HEK293 (cell line): ENCODE measurements at regions not wholly inside any gene's neighbourhood (a gene's known extent, or its start where the extent isn't known, plus 50 kb on each side); places are given as distances from the start of the nearest gene placed in this dataset.

Source experiments
- BCL11A ChIP-seq: fragments of 450-650 bp; formaldehyde crosslinking; IDR thresholded peaks from 2 replicates; pipeline ENCODE4 v1.5.1; 2016; ENCODE audit warnings: low read depth, missing biosample characterization, missing genetic modification characterization
- CTCF ChIP-seq: fragments of 450-650 bp; formaldehyde crosslinking; IDR thresholded peaks from 2 replicates; pipeline ENCODE4 v1.5.1; 2016; ENCODE audit warnings: missing biosample characterization, missing genetic modification characterization
- HOXC10 ChIP-seq: sonication (generic); formaldehyde crosslinking; IDR thresholded peaks from 2 replicates; pipeline ENCODE4 v1.8.1; 2023; ENCODE audit warnings: mild to moderate bottlenecking, missing genetic modification reagents
- TCF7L2 ChIP-seq: IDR thresholded peaks from 2 replicates; pipeline ENCODE4 v1.6.1; 2011; ENCODE audit warnings: low read depth, mild to moderate bottlenecking, inconsistent platforms, low read length, moderate library complexity, borderline replicate concordance
- ZNF146 ChIP-seq: fragments of 450-650 bp; formaldehyde crosslinking; IDR thresholded peaks from 2 replicates; pipeline ENCODE4 v1.5.1; 2016; ENCODE audit warnings: missing biosample characterization, missing genetic modification characterization
- ZNF518A ChIP-seq: fragments of 450-650 bp; formaldehyde crosslinking; conservative IDR thresholded peaks from 2 replicates; pipeline ENCODE4 v1.5.1; 2016; ENCODE audit warnings: low read depth, missing biosample characterization, missing genetic modification characterization
- ZNF530 ChIP-seq: fragments of 450-650 bp; formaldehyde crosslinking; IDR thresholded peaks from 2 replicates; pipeline ENCODE4 v1.5.1; 2016; ENCODE audit warnings: low read depth, missing biosample characterization, missing genetic modification characterization
- ZNF629 ChIP-seq: fragments of 450-650 bp; formaldehyde crosslinking; IDR thresholded peaks from 2 replicates; pipeline ENCODE4 v1.5.1; 2017; ENCODE audit warnings: missing biosample characterization, missing genetic modification characterization

GRCh38 chr12:127832172-127832571 is 434.8 kb upstream of the TMEM132C start:
- TF ChIP-seq HOXC10 (no peak), CTCF (tag by site-specific recombination) (no peak), BCL11A (tag by site-specific recombination) (no peak), ZNF518A (tag by site-specific recombination) (no peak), ZNF629 (tag by site-specific recombination) (no peak), ZNF146 (tag by site-specific recombination) (no peak), ZNF530 (tag by site-specific recombination) (no peak), TCF7L2 (no peak)
